ENCODE measurements at regions not wholly inside any gene's neighbourhood (a gene's known extent, or its start where the extent isn't known, plus 50 kb on each side); places are given as distances from the start of the nearest gene placed in this dataset.

DNA sequence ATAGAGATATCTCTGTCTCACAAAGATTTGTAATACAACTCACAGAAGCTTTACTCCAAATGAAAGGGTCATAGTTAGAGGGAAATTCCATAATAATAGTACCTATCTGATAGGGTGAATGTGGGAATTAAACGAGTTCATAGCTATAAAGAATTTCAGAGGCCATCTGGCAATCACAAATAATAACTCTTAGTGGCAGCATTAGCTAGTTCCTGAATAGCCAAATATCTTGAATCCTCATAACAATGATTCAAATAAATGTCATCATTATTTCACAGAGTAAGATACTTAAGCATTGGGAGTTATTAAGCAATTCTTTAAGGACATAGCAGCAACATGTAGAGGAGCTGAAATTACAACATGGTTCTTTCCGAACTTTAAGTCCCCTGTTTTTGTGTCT lies 1265.0 kb upstream of the PIK3C3 start:
- Histone ChIP-seq H3K9me3 (ENCODE audit: insufficient read depth in 2 of 2, low read depth in 1 of 2, low read length in 1 of 2) (no peaks in the 10 kb centered on the region), H2AFZ (ENCODE audit: low read length) (no peak overlapping the region), H3K23ac (ENCODE audit: insufficient read length) (no peak overlapping the region), H3K27ac (ENCODE audit: low read depth, low read length) (no peak overlapping the region), H2BK15ac (ENCODE audit: low read length) (no peak overlapping the region), H3K14ac (ENCODE audit: insufficient read length) (no peak overlapping the region), H2BK20ac (ENCODE audit: low read length) (no peak overlapping the region), H4K20me1 (replicated peaks in 1 of 2; ENCODE audit: control insufficient read depth in 1 of 2, insufficient read depth in 2 of 2, low read length in 2 of 2) (no peaks in the 10 kb centered on the region), H3K56ac (replicated peaks; ENCODE audit: insufficient read length, low read depth, low read length) (no peak overlapping the region), H3K79me2 (ENCODE audit: control insufficient read depth in 1 of 2, insufficient read depth in 2 of 2, low read length in 2 of 2) (no peaks in the 10 kb centered on the region), H4K5ac (ENCODE audit: insufficient read length, low read depth, low read length) (no peak overlapping the region), H3K36me3 (ENCODE audit: control insufficient read depth in 2 of 4, insufficient read depth in 4 of 4, low read length in 3 of 4) (no peaks in the 10 kb centered on the region), H3K18ac (ENCODE audit: extremely low read depth, low read length) (no peak overlapping the region), H3K79me1 (ENCODE audit: low read depth, low read length) (no peaks in the 10 kb centered on the region), H3K4me3 (ENCODE audit: extremely low read depth in 1 of 4, insufficient read depth in 2 of 4, low read depth in 3 of 4, low read length in 4 of 4) (no peak overlapping the region), H2AK5ac (ENCODE audit: low read depth, low read length) (no peak overlapping the region), H4K91ac (replicated peaks; ENCODE audit: insufficient read length, low read length) (no peak overlapping the region), H3K4ac (replicated peaks; ENCODE audit: insufficient read length, low read depth, low read length) (no peak overlapping the region), H3K27me3 (replicated peaks in 1 of 4; ENCODE audit: control insufficient read depth in 3 of 4, extremely low read depth in 1 of 4, insufficient read depth in 3 of 4, low read length in 3 of 4) (peaks cover 0 to 1% (median 0%) of the 10 kb centered on the region in 4 experiments; a peak in 1 of 7 replicates), H3K9ac (replicated peaks in 1 of 4; ENCODE audit: extremely low read depth in 1 of 4, low read depth in 3 of 4, low read length in 3 of 4) (no peak overlapping the region), H3K4me2 (ENCODE audit: insufficient read depth in 1 of 2, low read depth in 2 of 2, low read length in 2 of 2) (no peak overlapping the region), H3K23me2 (ENCODE audit: low read depth, low read length) (no peaks in the 10 kb centered on the region), H4K8ac (ENCODE audit: extremely low read depth, insufficient read depth, low read length) (no peak overlapping the region), H2BK5ac (ENCODE audit: low read depth, low read length) (no peak overlapping the region), H2BK120ac (replicated peaks; ENCODE audit: low read depth, low read length) (no peak overlapping the region), H2BK12ac (ENCODE audit: low read depth, low read length) (no peak overlapping the region), H3K4me1 (replicated peaks in 1 of 4; ENCODE audit: control insufficient read depth in 3 of 4, insufficient read depth in 4 of 4, low read length in 3 of 4) (no peaks in the 10 kb centered on the region; a peak in 1 of 7 replicates)
- DNase-seq (ENCODE audit: low read depth in 1 of 2, low spot score in 2 of 2) (no peak), FAIRE-seq (no peak)
- WGBS, 2 experiments (ENCODE audit: extremely low coverage in 1 of 2, insufficient coverage in 1 of 2, insufficient read length in 1 of 2, insufficient replicate concordance in 2 of 2, low coverage in 1 of 2, low lambda C conversion rate in 2 of 2, missing lambda C conversion rate in 1 of 2): 93% methylated on average over 2 of the region's 2 CpGs; no CpG with 5 or more reads in 1 of the 2 experiments
- POLR2A ChIA-PET (ENCODE audit: partially characterized antibody): no interaction called here
- TF ChIP-seq, protein P1, sequence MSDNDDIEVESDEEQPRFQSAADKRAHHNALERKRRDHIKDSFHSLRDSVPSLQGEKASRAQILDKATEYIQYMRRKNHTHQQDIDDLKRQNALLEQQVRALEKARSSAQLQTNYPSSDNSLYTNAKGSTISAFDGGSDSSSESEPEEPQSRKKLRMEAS (IDR thresholded peaks at IDR 0.05): no peak
- TF ChIP-seq MAFK (IDR thresholded peaks at IDR 0.05; ENCODE audit: low read depth, low read length): no peak
- no peak for TF ChIP-seq TAF1 (IDR thresholded peaks at IDR 0.05; ENCODE audit: low read depth, low read length)
- no peak for TF ChIP-seq CHD2 (IDR thresholded peaks at IDR 0.05; ENCODE audit: low read length)
- TF ChIP-seq HDAC2 (IDR thresholded peaks at IDR 0.05; ENCODE audit: borderline replicate concordance in 1 of 2, low read depth in 2 of 2, low read length in 2 of 2): no peak
- TF ChIP-seq KDM4A (IDR thresholded peaks at IDR 0.05; ENCODE audit: low read depth, low read length, severe bottlenecking): no peak
- CTCF ChIA-PET (ENCODE audit: partially characterized antibody): interaction anchor here (0.7 kb wide), 1 partner anchor 130 kb away, joined by 4 read pairs; no protein-coding TSS in a partner anchor

All from H1 (cell line).